Glutamatergic neuron (in vitro differentiated cells): ENCODE measurements at regions not wholly inside any gene's neighbourhood (a gene's known extent, or its start where the extent isn't known, plus 50 kb on each side); places are given as distances from the start of the nearest gene placed in this dataset.

ENCODE experiments used
- DNase-seq: peaks from one replicate; pipeline ENCODE4 v3.0.0; 2022
- H3K27ac Mint-ChIP-seq: one replicate; pipeline ENCODE4 v1.8.0; 2020; ENCODE audit warnings: mild to moderate bottlenecking, mixed read lengths, inconsistent platforms; ENCODE audit not compliant: unreplicated experiment
- H3K27me3 Mint-ChIP-seq: one replicate; pipeline ENCODE4 v1.8.0; 2020; ENCODE audit warnings: mild to moderate bottlenecking, moderate library complexity, mixed read lengths, inconsistent platforms; ENCODE audit not compliant: unreplicated experiment
- H3K36me3 Mint-ChIP-seq: one replicate; pipeline ENCODE4 v1.8.0; 2020; ENCODE audit warnings: mild to moderate bottlenecking, mixed read lengths, inconsistent platforms; ENCODE audit not compliant: unreplicated experiment
- H3K4me1 Mint-ChIP-seq: one replicate; pipeline ENCODE4 v1.8.0; 2020; ENCODE audit warnings: mild to moderate bottlenecking, low read depth, mixed read lengths, inconsistent platforms; ENCODE audit not compliant: unreplicated experiment
- H3K4me3 Mint-ChIP-seq: one replicate; pipeline ENCODE4 v1.8.0; 2020; ENCODE audit warnings: mild to moderate bottlenecking, mixed read lengths, inconsistent platforms; ENCODE audit not compliant: unreplicated experiment
- H3K9me3 Mint-ChIP-seq: one replicate; pipeline ENCODE4 v1.8.0; 2020; ENCODE audit warnings: mild to moderate bottlenecking, moderate library complexity, mixed read lengths, inconsistent platforms; ENCODE audit not compliant: unreplicated experiment
- CTCF ChIP-seq: fragments of 200-600 bp; sonication (generic); IDR thresholded peaks from one replicate; pipeline ENCODE4 v1.5.0; 2021; ENCODE audit not compliant: partially characterized antibody, unreplicated experiment

DNA sequence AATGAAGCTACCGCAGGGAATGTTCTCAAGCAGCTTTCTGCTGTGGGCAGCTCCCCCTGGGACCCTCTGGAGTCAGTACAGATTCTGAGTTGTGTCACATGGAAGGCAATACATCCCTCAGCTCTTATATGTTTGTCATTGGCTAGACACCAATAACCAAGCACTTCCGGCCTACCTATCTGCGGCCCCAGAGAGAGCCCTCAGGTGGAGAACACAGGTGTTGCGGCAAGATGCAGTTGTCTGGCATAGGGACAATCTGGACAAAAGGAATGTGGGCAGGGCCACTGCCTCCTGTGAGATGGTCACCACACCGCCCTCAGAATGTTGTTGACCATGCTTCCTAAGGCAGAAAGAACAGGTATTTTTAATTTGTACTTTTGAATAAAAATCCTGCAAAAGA lies 118.7 kb downstream of the BRMS1L start:
- no peaks in the 10 kb centered on the region for H3K36me3 Mint-ChIP-seq
- H3K9me3 Mint-ChIP-seq = no peaks in the 10 kb centered on the region
- H3K27ac Mint-ChIP-seq = no peak overlapping the region
- peak; percentile 28 for DNase-seq
- H3K4me3 Mint-ChIP-seq = no peak overlapping the region
- H3K27me3 Mint-ChIP-seq = no peaks in the 10 kb centered on the region
- TF ChIP-seq CTCF = no peak
- no peaks in the 10 kb centered on the region for H3K4me1 Mint-ChIP-seq

- Mint-ChIP-seq H3K27ac (no peak overlapping the region), H3K4me1 (no peaks in the 10 kb centered on the region), H3K4me3 (no peak overlapping the region), H3K36me3 (no peaks in the 10 kb centered on the region), H3K9me3 (no peaks in the 10 kb centered on the region), H3K27me3 (no peaks in the 10 kb centered on the region)
- TF ChIP-seq CTCF = no peak
- no peak for DNase-seq
Measured at GRCh38 chr14:35940291-35940690, 114.2 kb downstream of the BRMS1L start.

- H3K4me3 Mint-ChIP-seq = no peak overlapping the region
- H3K27me3 Mint-ChIP-seq = no peaks in the 10 kb centered on the region
- H3K36me3 Mint-ChIP-seq = no peaks in the 10 kb centered on the region
- H3K27ac Mint-ChIP-seq = no peak overlapping the region
- no peak for TF ChIP-seq CTCF
- DNase-seq = no peak
- H3K4me1 Mint-ChIP-seq = no peaks in the 10 kb centered on the region
- no peaks in the 10 kb centered on the region for H3K9me3 Mint-ChIP-seq
Measured at GRCh38 chr14:35938770-35939169, 112.6 kb downstream of the BRMS1L start.

DNA sequence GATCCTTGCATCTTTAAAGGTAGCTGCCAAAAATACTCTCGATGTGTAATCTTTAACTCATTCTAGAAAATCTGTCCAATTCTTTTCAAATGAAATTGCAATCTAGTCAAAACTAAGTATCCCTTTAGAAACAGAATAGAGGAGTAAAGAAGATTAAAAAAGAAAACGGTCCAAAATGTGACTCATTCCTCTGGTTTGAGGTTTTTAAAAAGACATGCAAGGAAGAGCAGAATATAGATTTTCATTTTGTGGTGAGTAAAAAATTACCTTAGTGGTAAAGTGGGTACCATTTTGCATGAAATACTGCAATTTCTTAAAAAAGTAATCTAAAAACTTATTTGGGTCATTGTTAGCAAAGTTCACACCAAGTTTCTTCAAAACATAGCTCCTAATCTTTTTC lies 108.4 kb downstream of the BRMS1L start:
- no peak for DNase-seq
- Mint-ChIP-seq H3K27ac (no peak overlapping the region), H3K4me1 (no peaks in the 10 kb centered on the region), H3K9me3 (no peaks in the 10 kb centered on the region), H3K4me3 (no peak overlapping the region), H3K27me3 (no peaks in the 10 kb centered on the region), H3K36me3 (no peaks in the 10 kb centered on the region)
- no peak for TF ChIP-seq CTCF

GRCh38 chr14:35932659-35933159 lies 106.6 kb downstream of the BRMS1L start:
- H3K4me3 Mint-ChIP-seq = no peak overlapping the region
- H3K27me3 Mint-ChIP-seq = no peaks in the 10 kb centered on the region
- H3K36me3 Mint-ChIP-seq = no peaks in the 10 kb centered on the region
- DNase-seq = no peak
- H3K27ac Mint-ChIP-seq = no peak overlapping the region
- no peaks in the 10 kb centered on the region for H3K9me3 Mint-ChIP-seq
- no peak for TF ChIP-seq CTCF
- no peaks in the 10 kb centered on the region for H3K4me1 Mint-ChIP-seq
